GM20000 (cell line): ENCODE measurements at regions not wholly inside any gene's neighbourhood (a gene's known extent, or its start where the extent isn't known, plus 50 kb on each side); places are given as distances from the start of the nearest gene placed in this dataset.
"Not testable (repeated sequence)": the region's sequence is repeated elsewhere in the genome, so short reads cannot be mapped to it uniquely, and the experiment has no call there.

Source experiments
- DNase-seq: peaks from one replicate; pipeline ENCODE4 v3.0.0; 2012; ENCODE audit warnings: low spot score
- CTCF ChIP-seq: IDR thresholded peaks from 2 replicates; pipeline ENCODE4 v1.5.1; 2012; ENCODE audit warnings: mild to moderate bottlenecking, control low read depth; ENCODE audit errors: extremely low read depth, missing control alignments

- TF ChIP-seq CTCF, result no peak
- no peak for DNase-seq
These were observed 221.7 kb downstream of the CXXC4 start for GRCh38 chr4:104272966-104273365.

GRCh38 chr4:104269603-104270002 lies 225.1 kb downstream of the CXXC4 start:
- not testable (repeated sequence) for DNase-seq

GRCh38 chr4:104263100-104263499 lies 231.6 kb downstream of the CXXC4 start:
- no peak for DNase-seq
- TF ChIP-seq CTCF, result no peak

- TF ChIP-seq CTCF, result no peak
- no peak for DNase-seq
These were observed 232.0 kb downstream of the CXXC4 start for GRCh38 chr4:104262678-104263077.

GRCh38 chr4:104248726-104249125 lies 246.0 kb downstream of the CXXC4 start:
- DNase-seq, result no peak
- TF ChIP-seq CTCF, result no peak

GRCh38 chr4:104235967-104236366 lies 258.7 kb downstream of the CXXC4 start:
- TF ChIP-seq CTCF, result no peak
- no peak for DNase-seq

- no peak for DNase-seq
- TF ChIP-seq CTCF, result no peak
These were observed 277.2 kb downstream of the CXXC4 start for GRCh38 chr4:104217526-104217925.

GRCh38 chr4:104211657-104212056 lies 283.0 kb downstream of the CXXC4 start:
- DNase-seq, result no peak
- TF ChIP-seq CTCF, result no peak
